GM23338 (cell line): ENCODE measurements at regions not wholly inside any gene's neighbourhood (a gene's known extent, or its start where the extent isn't known, plus 50 kb on each side); places are given as distances from the start of the nearest gene placed in this dataset.

Source experiments
- ETS1 ChIP-seq: IDR thresholded peaks from 2 replicates; pipeline ENCODE4 v1.6.1; 2016; ENCODE audit warnings: antibody characterized with exemption
- EZH2 ChIP-seq: fragments of 200-600 bp; sonication (generic); IDR thresholded peaks from one replicate; pipeline ENCODE4 v1.8.0; 2017; ENCODE audit warnings: antibody characterized with exemption, mild to moderate bottlenecking, low read depth; ENCODE audit not compliant: unreplicated experiment
- EZH2phosphoT487 ChIP-seq: fragments of 200-600 bp; sonication (generic); IDR thresholded peaks from one replicate; pipeline ENCODE4 v1.8.1; 2018; ENCODE audit warnings: antibody characterized with exemption; ENCODE audit not compliant: unreplicated experiment
- JUNB ChIP-seq: IDR thresholded peaks from one replicate; pipeline ENCODE4 v1.6.1; 2016; ENCODE audit warnings: antibody characterized with exemption; ENCODE audit not compliant: unreplicated experiment
- POLR2AphosphoS5 ChIP-seq: IDR thresholded peaks from 2 replicates; pipeline ENCODE4 v1.6.1; 2016; ENCODE audit warnings: antibody characterized with exemption, low read depth
- STAT1 ChIP-seq: IDR thresholded peaks from one replicate; pipeline ENCODE4 v1.6.1; 2016; ENCODE audit warnings: antibody characterized with exemption; ENCODE audit not compliant: unreplicated experiment
- TF ChIP-seq, protein P1 (sequence below), 2 experiments: fragments of 200-600 bp in 1 of 2; sonication (generic) in 1 of 2; conservative IDR thresholded peaks; 2 replicates each; pipeline versions ENCODE4 v1.5.1 to v1.6.1; 2016 to 2017; ENCODE audit warnings: antibody characterized with exemption in 2 of 2, low read depth in 2 of 2, mild to moderate bottlenecking in 2 of 2, moderate library complexity in 1 of 2
- TF ChIP-seq, protein P2 (sequence below): IDR thresholded peaks from one replicate; pipeline ENCODE4 v1.6.1; 2018; ENCODE audit warnings: antibody characterized with exemption; ENCODE audit not compliant: unreplicated experiment

DNA sequence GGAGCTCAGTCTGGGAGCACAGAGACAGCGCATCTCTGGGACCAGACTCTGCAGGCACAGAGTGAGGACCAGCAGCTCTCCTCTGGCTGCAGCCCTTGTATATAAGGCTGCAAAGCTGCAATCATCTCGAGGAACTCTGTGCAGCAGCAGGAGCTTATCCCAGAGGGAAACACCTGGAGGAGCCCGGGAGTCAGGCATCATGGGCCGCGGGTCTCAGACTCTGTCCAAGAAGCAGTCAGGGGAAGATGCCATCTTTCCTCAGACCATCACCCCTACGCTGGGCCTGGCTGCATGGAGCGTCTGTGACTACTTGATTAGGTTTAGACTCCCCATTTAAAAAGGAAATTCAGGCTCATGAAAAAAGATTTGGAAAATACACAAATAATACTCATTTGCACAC is 122.0 kb downstream of the IRF8 start:
- TF ChIP-seq, protein P1, sequence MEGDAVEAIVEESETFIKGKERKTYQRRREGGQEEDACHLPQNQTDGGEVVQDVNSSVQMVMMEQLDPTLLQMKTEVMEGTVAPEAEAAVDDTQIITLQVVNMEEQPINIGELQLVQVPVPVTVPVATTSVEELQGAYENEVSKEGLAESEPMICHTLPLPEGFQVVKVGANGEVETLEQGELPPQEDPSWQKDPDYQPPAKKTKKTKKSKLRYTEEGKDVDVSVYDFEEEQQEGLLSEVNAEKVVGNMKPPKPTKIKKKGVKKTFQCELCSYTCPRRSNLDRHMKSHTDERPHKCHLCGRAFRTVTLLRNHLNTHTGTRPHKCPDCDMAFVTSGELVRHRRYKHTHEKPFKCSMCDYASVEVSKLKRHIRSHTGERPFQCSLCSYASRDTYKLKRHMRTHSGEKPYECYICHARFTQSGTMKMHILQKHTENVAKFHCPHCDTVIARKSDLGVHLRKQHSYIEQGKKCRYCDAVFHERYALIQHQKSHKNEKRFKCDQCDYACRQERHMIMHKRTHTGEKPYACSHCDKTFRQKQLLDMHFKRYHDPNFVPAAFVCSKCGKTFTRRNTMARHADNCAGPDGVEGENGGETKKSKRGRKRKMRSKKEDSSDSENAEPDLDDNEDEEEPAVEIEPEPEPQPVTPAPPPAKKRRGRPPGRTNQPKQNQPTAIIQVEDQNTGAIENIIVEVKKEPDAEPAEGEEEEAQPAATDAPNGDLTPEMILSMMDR (conservative IDR thresholded peaks at IDR 0.05; ENCODE audit: low read depth in 2 of 2): no peak
- TF ChIP-seq EZH2 (no peak), EZH2phosphoT487 (no peak), STAT1 (no peak), JUNB (no peak), POLR2AphosphoS5 (no peak), ETS1 (no peak)
- TF ChIP-seq, protein P2, sequence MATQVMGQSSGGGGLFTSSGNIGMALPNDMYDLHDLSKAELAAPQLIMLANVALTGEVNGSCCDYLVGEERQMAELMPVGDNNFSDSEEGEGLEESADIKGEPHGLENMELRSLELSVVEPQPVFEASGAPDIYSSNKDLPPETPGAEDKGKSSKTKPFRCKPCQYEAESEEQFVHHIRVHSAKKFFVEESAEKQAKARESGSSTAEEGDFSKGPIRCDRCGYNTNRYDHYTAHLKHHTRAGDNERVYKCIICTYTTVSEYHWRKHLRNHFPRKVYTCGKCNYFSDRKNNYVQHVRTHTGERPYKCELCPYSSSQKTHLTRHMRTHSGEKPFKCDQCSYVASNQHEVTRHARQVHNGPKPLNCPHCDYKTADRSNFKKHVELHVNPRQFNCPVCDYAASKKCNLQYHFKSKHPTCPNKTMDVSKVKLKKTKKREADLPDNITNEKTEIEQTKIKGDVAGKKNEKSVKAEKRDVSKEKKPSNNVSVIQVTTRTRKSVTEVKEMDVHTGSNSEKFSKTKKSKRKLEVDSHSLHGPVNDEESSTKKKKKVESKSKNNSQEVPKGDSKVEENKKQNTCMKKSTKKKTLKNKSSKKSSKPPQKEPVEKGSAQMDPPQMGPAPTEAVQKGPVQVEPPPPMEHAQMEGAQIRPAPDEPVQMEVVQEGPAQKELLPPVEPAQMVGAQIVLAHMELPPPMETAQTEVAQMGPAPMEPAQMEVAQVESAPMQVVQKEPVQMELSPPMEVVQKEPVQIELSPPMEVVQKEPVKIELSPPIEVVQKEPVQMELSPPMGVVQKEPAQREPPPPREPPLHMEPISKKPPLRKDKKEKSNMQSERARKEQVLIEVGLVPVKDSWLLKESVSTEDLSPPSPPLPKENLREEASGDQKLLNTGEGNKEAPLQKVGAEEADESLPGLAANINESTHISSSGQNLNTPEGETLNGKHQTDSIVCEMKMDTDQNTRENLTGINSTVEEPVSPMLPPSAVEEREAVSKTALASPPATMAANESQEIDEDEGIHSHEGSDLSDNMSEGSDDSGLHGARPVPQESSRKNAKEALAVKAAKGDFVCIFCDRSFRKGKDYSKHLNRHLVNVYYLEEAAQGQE: no peak
